ENCODE measurements at regions not wholly inside any gene's neighbourhood (a gene's known extent, or its start where the extent isn't known, plus 50 kb on each side); places are given as distances from the start of the nearest gene placed in this dataset.

GRCh38 chr9:99400184-99400731 lies 178.2 kb downstream of the SEC61B start:
- TF ChIP-seq, protein P1, sequence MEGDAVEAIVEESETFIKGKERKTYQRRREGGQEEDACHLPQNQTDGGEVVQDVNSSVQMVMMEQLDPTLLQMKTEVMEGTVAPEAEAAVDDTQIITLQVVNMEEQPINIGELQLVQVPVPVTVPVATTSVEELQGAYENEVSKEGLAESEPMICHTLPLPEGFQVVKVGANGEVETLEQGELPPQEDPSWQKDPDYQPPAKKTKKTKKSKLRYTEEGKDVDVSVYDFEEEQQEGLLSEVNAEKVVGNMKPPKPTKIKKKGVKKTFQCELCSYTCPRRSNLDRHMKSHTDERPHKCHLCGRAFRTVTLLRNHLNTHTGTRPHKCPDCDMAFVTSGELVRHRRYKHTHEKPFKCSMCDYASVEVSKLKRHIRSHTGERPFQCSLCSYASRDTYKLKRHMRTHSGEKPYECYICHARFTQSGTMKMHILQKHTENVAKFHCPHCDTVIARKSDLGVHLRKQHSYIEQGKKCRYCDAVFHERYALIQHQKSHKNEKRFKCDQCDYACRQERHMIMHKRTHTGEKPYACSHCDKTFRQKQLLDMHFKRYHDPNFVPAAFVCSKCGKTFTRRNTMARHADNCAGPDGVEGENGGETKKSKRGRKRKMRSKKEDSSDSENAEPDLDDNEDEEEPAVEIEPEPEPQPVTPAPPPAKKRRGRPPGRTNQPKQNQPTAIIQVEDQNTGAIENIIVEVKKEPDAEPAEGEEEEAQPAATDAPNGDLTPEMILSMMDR (CRISPR knock-in tag; IDR thresholded peaks at IDR 0.05), result no peak
- no peak for TF ChIP-seq CAMTA2 (CRISPR knock-in tag; IDR thresholded peaks at IDR 0.05; ENCODE audit: borderline replicate concordance)
- no peak for TF ChIP-seq ZNF749 (CRISPR knock-in tag; IDR thresholded peaks at IDR 0.05; ENCODE audit: borderline replicate concordance)
- no peak for TF ChIP-seq POLR2A (IDR thresholded peaks at IDR 0.05; ENCODE audit: insufficient read depth in 1 of 2, low read depth in 2 of 2, low read length in 2 of 2)
- TF ChIP-seq, protein P2, sequence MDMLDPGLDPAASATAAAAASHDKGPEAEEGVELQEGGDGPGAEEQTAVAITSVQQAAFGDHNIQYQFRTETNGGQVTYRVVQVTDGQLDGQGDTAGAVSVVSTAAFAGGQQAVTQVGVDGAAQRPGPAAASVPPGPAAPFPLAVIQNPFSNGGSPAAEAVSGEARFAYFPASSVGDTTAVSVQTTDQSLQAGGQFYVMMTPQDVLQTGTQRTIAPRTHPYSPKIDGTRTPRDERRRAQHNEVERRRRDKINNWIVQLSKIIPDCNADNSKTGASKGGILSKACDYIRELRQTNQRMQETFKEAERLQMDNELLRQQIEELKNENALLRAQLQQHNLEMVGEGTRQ (IDR thresholded peaks at IDR 0.05; ENCODE audit: low read depth, low read length), result no peak
- TF ChIP-seq, protein P2 (CRISPR knock-in tag; IDR thresholded peaks at IDR 0.05; ENCODE audit: borderline replicate concordance), result no peak
- TF ChIP-seq, protein P3, sequence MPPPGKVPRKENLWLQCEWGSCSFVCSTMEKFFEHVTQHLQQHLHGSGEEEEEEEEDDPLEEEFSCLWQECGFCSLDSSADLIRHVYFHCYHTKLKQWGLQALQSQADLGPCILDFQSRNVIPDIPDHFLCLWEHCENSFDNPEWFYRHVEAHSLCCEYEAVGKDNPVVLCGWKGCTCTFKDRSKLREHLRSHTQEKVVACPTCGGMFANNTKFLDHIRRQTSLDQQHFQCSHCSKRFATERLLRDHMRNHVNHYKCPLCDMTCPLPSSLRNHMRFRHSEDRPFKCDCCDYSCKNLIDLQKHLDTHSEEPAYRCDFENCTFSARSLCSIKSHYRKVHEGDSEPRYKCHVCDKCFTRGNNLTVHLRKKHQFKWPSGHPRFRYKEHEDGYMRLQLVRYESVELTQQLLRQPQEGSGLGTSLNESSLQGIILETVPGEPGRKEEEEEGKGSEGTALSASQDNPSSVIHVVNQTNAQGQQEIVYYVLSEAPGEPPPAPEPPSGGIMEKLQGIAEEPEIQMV (CRISPR knock-in tag; IDR thresholded peaks at IDR 0.05; ENCODE audit: low read depth), result no peak
- TF ChIP-seq, protein P4, sequence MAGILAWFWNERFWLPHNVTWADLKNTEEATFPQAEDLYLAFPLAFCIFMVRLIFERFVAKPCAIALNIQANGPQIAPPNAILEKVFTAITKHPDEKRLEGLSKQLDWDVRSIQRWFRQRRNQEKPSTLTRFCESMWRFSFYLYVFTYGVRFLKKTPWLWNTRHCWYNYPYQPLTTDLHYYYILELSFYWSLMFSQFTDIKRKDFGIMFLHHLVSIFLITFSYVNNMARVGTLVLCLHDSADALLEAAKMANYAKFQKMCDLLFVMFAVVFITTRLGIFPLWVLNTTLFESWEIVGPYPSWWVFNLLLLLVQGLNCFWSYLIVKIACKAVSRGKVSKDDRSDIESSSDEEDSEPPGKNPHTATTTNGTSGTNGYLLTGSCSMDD (CRISPR knock-in tag; IDR thresholded peaks at IDR 0.05), result no peak
- no peak for TF ChIP-seq ZNF737 (CRISPR knock-in tag; IDR thresholded peaks at IDR 0.05; ENCODE audit: borderline replicate concordance)
- TF ChIP-seq SMAD9 (CRISPR knock-in tag; IDR thresholded peaks at IDR 0.05), result no peak
- TF ChIP-seq CHD4 (IDR thresholded peaks at IDR 0.05; ENCODE audit: borderline replicate concordance, low read length), result no peak
